HT1080 (cell line): ENCODE measurements at regions not wholly inside any gene's neighbourhood (a gene's known extent, or its start where the extent isn't known, plus 50 kb on each side); places are given as distances from the start of the nearest gene placed in this dataset.

Source experiments
- DNase-seq: peaks from one replicate; pipeline ENCODE4 v3.0.0-alpha.2; 2015; ENCODE audit warnings: low read depth

DNA sequence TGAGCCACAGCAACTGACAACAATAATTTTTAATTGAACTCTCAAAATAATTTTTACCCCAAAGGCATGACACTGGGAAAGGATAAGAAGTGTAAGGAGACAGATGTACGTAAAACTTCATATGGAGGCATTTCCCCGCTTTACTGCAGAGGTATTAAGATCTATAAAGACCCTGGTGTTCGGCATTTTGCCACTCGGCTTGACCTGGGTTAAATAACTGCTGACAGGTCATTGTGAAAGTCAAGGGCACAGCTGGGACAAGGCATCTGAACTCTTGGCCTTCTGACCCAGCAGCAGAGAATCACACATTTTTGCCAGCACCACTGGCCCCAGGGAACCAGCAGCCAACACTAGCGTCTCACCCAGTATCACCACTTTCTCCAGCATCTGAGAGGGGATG lies 372.1 kb downstream of the SOX9 start:
- no peak for DNase-seq

DNA sequence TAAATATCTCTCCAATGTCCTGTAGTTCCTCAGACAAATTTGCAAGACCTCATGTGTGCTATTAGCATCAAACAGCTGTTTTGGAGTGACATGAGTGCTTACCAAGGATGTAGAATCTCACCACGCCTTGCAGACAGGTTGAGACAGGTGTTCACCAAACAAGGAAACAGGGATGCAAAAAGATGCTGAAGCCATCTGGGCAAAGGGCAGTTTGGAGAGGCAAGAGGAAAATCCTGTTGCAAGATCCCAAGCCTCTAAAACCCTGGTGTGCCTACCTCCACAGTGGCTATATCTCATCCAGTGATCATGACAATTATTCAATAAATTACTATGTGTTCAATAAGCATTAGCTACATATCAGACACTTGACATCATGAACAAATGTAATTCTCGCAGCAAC lies 373.7 kb downstream of the SOX9 start:
- DNase-seq: no peak

DNA sequence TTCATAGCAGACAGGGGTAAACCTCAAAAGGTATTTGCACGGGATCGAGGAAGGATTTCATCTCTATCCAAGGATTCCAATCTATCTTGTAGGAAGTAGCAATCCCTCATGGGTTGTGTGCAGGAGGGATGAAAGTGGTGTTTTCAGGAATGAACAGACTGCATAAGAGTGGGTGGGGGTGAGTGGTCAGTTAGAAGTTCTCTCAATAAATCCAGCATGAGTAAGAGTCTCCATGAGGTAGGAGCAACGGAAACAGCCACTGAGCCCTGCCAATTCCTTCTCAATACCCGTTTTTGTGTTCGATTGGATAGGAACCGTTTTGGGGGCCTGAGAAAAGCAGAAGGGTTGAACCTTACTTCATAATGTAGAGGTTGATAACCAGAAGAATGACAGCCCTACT lies 375.6 kb downstream of the SOX9 start:
- DNase-seq: no peak

GRCh38 chr17:72497915-72498314 lies 377.1 kb downstream of the SOX9 start:
- DNase-seq: no peak

DNA sequence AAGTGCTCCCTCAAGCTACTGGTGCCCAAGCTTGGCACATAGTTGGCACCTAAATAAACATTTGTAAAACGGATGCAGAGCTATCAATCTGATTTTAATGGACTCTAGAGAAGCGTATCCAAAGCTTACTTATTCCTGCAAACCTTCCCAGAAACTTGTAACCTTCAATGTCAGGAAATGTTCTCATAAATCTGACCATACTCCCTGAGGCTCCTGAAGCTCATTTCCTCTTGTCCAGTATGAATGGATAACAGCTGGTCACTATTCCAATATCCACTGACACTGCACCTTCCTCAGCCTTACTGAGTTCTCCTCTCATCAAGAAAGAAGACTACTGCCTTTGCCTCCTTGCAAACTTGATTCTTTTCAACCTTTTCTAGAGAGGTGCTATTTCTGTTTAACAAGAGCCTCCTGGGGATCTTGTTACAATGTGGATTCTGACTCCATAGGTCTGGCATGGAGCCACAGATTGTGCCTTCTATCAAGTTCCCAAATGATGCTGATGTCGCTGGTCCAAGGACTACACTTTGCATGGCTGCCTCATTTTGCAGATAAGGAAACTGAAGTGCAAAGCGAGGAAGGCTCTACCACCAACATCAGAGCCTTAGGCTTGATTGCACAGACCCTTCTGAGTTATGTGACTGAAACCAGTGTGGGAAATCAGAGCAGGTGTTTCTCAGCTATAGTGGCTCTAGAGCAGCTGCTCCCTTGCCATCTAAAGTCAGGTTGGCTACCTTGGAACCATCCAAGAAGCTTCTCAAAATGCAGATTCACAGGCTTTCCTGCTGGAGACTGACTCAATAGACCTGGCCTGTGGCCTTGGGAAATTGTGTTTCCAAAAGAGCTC lies 377.8 kb downstream of the SOX9 start:
- DNase-seq: no peak

GRCh38 chr17:72501404-72502370 lies 380.9 kb downstream of the SOX9 start:
- no peak for DNase-seq

DNA sequence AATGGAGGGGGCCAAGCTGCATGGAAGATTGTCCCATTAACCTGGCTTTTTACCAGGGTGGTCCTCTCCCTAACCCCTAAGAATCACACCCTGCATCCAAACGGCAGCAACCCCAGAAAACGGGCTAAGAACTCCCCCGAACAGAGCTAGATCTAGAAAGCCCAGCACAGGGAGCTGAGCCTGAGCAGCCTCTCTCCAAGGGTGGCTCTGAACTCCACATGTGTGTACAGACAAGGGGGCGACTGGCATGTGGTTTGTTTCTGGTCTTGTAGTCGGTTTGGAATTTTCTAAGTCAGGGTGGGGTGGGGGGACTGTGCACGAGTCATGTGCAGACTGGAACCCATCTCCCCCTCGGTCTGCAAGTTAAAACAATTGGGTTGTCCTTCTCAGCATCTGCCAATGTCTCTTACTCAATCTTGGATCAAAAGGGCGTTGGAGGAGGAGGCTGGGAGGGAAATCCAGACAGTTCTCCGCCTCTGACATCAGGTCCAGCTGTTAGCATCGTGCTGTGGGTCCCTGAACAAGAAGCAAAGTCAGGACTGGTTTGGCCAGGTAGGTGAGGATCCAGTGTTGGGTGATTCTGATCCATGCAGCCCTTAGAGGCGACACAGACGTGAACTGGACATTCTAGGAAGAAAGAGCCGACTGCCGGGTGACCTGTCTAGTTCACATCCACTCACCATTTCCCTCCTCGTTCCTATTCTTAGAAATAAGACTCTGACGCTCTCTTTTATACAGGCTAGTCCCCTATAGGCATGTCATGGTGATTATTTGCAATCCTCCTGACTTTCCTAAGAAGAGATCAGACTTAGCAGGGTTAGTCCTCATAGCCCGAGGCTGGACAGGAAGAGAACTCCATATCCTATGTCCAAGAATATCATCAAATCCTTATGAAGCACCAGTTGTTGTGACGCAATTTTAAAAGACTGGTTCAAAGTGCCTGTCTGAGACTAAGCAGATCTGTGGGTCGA lies 381.8 kb downstream of the SOX9 start:
- no peak for DNase-seq

DNA sequence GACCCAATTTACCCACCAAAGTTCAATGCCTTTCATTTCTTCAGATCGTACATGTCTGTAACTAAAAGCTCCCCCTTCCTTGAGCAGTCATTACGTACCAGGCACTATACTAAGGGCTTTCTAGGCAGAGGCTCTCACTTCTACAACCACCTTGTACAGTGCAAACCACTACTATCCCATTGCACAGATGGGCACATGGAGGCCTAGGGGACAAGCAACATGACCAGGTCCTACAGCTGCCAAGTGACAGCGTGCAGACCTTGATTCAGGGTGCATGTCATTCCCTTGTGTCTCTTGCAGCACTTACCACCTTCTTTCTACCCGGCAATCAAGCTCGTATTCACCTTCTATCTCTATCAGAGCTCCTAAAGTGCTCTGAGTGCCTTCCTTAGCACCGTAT lies 382.7 kb downstream of the SOX9 start:
- DNase-seq: no peak

GRCh38 chr17:72504783-72505182 lies 384.0 kb downstream of the SOX9 start:
- DNase-seq: no peak

- no peak for DNase-seq
Observed at GRCh38 chr17:72506773-72507172, 386.0 kb downstream of the SOX9 start.

- DNase-seq: no peak
Observed at GRCh38 chr17:72507370-72507769, 386.6 kb downstream of the SOX9 start.

- peak; percentile 39 for DNase-seq
Observed at GRCh38 chr17:72510351-72511016, 389.7 kb downstream of the SOX9 start.

GRCh38 chr17:72511242-72511641 lies 390.4 kb downstream of the SOX9 start:
- no peak for DNase-seq

- DNase-seq: no peak
Observed at GRCh38 chr17:72511874-72512273, 391.1 kb downstream of the SOX9 start.

- DNase-seq: no peak
Observed at GRCh38 chr17:72512649-72513556, 392.1 kb downstream of the SOX9 start.

GRCh38 chr17:72514321-72514861 lies 393.6 kb downstream of the SOX9 start:
- no peak for DNase-seq

DNA sequence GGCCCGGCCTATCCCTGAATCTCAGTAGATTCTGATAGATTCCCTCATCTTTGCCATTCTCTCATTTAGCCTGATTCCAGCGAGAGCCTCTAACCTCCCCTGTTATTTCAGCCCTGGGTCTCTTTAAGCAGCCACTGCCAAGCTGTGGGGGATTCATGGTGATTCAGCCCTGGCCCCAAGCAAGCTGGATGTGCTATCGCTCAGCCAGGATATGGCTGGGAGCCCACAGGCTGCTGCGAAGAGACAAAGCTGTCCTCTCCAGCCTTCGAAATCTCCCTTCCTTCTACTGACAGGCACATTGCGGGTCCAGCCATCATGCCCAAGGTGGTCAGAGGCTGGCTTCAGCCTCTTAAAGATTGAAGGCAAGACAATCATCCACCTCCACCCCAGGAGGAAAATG lies 394.1 kb downstream of the SOX9 start:
- peak; percentile 62 for DNase-seq

DNA sequence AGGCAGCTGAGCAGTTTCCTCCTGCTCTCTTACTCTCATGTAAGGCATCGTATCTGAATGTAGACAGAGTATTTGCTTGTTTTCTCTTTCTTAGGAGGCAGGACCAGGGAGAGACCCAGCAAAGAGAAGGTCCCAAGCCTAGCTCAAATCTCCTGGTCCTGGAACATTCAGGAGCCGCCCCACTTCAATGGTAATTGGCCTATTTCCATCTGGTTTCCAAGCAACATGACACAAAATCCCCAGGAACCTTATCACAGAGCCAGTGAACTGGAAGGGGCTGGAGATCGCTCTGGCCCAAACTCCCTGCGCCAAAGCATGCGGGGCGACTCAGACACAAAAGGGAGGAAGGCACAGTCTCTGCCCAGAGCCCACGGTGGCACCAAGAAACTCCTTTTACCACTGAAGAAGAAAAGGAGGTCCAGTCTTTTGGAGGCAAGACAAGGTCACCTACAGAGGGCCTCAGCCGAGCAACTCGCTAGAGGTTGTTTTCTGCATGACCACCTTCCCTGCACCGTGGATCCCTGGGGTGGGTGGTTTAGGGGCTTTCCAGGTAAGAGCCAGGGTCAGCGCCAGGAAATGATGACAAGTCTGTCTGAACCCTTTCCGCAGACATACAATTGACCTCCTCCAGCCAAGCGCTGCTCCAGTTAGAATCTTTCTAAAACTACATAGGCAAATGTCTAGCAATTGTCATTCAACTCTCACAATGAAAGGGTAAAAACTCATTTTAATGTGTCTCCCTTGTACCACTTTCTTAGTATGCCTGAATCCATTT lies 394.7 kb downstream of the SOX9 start:
- DNase-seq: peak; percentile 36
